Uterus (tissue), 2 donors: ENCODE measurements at regions not wholly inside any gene's neighbourhood (a gene's known extent, or its start where the extent isn't known, plus 50 kb on each side); places are given as distances from the start of the nearest gene placed in this dataset.

Source experiments
- POLR2A ChIP-seq, 2 donors: fragments of 450-650 bp; IDR thresholded peaks; one replicate each; pipeline ENCODE4 v1.6.1; 2016; ENCODE audit warnings: antibody characterized with exemption in 2 of 2, mild to moderate bottlenecking in 1 of 2, moderate library complexity in 1 of 2
- TF ChIP-seq, protein P1 (sequence below), 4 experiments: fragments of 200-600 bp in 2 of 4; fragments of 450-650 bp in 2 of 4; sonication (generic) in 2 of 4; IDR thresholded peaks; one replicate each; pipeline ENCODE4 v1.5.1; 2016 to 2019; ENCODE audit warnings: antibody characterized with exemption in 4 of 4, mild to moderate bottlenecking in 2 of 4, moderate library complexity in 1 of 4

DNA sequence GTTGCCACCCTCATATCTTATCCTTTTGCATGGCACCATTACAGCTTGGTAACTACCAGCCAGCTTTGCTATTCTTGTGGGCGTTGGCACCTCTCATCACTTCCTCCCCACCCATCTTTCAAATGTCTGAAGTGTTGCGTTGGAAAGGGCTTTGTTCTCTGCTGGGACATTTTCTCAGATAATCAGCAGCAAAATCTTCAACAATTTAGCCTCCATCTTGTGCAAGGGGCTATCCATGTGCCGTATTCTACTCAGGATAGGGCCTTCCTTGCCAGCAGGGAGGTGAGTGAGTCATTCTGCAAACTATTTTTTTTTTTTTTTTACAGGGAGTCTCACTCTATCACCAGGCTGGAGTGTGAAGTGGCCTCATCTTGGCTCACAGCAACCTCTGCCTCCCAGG is 62.1 kb upstream of the NUDT12 start:
- TF ChIP-seq, protein P1, sequence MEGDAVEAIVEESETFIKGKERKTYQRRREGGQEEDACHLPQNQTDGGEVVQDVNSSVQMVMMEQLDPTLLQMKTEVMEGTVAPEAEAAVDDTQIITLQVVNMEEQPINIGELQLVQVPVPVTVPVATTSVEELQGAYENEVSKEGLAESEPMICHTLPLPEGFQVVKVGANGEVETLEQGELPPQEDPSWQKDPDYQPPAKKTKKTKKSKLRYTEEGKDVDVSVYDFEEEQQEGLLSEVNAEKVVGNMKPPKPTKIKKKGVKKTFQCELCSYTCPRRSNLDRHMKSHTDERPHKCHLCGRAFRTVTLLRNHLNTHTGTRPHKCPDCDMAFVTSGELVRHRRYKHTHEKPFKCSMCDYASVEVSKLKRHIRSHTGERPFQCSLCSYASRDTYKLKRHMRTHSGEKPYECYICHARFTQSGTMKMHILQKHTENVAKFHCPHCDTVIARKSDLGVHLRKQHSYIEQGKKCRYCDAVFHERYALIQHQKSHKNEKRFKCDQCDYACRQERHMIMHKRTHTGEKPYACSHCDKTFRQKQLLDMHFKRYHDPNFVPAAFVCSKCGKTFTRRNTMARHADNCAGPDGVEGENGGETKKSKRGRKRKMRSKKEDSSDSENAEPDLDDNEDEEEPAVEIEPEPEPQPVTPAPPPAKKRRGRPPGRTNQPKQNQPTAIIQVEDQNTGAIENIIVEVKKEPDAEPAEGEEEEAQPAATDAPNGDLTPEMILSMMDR (IDR thresholded peaks at IDR 0.05) = no peak
- no peak for TF ChIP-seq POLR2A (IDR thresholded peaks at IDR 0.05)
